WI38 (cell line): ENCODE measurements at regions not wholly inside any gene's neighbourhood (a gene's known extent, or its start where the extent isn't known, plus 50 kb on each side); places are given as distances from the start of the nearest gene placed in this dataset.

Experiments used
- H3K4me3 ChIP-seq: 2 replicates; pipeline ENCODE4 v1.5.1; 2011; ENCODE audit warnings: low read depth, mild to moderate bottlenecking, control low read depth, low read length
- CTCF ChIP-seq: IDR thresholded peaks from 2 replicates; pipeline ENCODE4 v1.5.1; 2012; ENCODE audit warnings: low read depth, mild to moderate bottlenecking, control low read depth, low read length

GRCh38 chr14:21884995-21885394 lies 211.4 kb upstream of the OR4E1 start:
- no peak overlapping the region for H3K4me3 ChIP-seq
- no peak for TF ChIP-seq CTCF

GRCh38 chr14:21882226-21882625 lies 208.6 kb upstream of the OR4E1 start:
- TF ChIP-seq CTCF: no peak
- H3K4me3 ChIP-seq: no peak overlapping the region

- TF ChIP-seq CTCF: no peak
- H3K4me3 ChIP-seq: no peak overlapping the region
Measured at GRCh38 chr14:21880918-21881317, 207.3 kb upstream of the OR4E1 start.

GRCh38 chr14:21875791-21876190 lies 202.2 kb upstream of the OR4E1 start:
- no peak for TF ChIP-seq CTCF
- H3K4me3 ChIP-seq: no peak overlapping the region

GRCh38 chr14:21874946-21875345 lies 201.3 kb upstream of the OR4E1 start:
- no peak for TF ChIP-seq CTCF
- no peak overlapping the region for H3K4me3 ChIP-seq

- no peak overlapping the region for H3K4me3 ChIP-seq
- TF ChIP-seq CTCF: no peak
Measured at GRCh38 chr14:21874167-21874566, 200.5 kb upstream of the OR4E1 start.

- peak; percentile 19; the same call in 1 of the 2 replicates for TF ChIP-seq CTCF
- H3K4me3 ChIP-seq: no peak overlapping the region
Measured at GRCh38 chr14:21868442-21869046, 194.9 kb upstream of the OR4E1 start.
